ENCODE measurements at regions not wholly inside any gene's neighbourhood (a gene's known extent, or its start where the extent isn't known, plus 50 kb on each side); places are given as distances from the start of the nearest gene placed in this dataset.

DNA sequence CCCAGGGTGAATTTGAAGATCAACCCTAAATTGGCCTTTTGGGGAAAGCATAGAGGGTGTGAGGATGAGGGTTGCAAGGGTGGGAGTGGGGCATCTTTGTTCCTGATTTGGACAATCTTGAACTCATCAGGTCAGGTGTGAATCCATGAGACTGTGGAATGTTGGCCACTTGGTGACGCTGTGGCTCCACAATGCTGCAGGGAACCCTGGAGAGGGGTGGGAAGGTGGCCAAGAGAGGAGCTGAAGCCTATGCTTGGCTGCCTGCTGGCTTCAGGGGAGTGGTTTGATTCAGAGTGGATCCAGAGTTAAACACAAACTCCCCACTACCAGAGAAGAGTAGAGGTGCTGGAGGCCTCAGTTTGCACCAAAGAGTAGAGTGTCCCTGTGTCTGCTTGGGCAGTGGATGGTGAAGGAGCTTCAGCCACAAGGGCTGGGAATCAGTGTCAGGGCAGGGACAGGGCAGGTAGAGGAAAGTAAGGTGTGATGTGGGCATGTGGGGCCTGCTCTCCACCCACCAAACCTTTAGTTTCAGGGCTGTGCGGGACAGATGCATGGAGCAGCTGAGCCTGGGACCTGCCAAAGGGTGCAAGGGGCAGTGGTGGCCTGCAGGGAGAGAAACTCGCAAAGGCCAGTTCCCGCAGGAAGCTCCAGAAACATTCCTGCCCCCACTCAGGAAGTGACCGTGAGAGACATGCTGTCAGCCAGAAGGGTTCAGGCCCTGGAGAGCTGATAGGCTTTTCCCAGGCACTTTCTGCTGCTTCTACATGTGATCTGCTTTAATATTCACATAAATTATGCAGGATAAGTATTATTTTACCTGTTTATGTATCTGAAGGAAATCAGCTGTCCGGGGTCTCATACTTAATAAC, 81.0 kb upstream of the PRSS58 start:
- no peak overlapping the region for H3K4me3 Mint-ChIP-seq
- ChIA-PET POLR2A (interaction anchor here (0.7 kb wide), 1 partner anchor 469 kb away, joined by 3 read pairs; no protein-coding TSS in a partner anchor), CTCF (interaction anchor here (0.7 to 1.9 kb wide), 5 partner anchors 14 to 685 kb away, joined by 3 to 8 read pairs (median 4); no protein-coding TSS in a partner anchor)
- no peak for DNase-seq
- no peaks in the 10 kb centered on the region for H3K36me3 Mint-ChIP-seq (ENCODE audit: low read depth)
- peaks cover 6% of the 10 kb centered on the region for H3K27me3 Mint-ChIP-seq
- H3K9me3 Mint-ChIP-seq = no peaks in the 10 kb centered on the region
- peak overlapping the region; percentile 5 for H3K27ac Mint-ChIP-seq
- H3K4me1 Mint-ChIP-seq = peaks cover 7% of the 10 kb centered on the region

DNA sequence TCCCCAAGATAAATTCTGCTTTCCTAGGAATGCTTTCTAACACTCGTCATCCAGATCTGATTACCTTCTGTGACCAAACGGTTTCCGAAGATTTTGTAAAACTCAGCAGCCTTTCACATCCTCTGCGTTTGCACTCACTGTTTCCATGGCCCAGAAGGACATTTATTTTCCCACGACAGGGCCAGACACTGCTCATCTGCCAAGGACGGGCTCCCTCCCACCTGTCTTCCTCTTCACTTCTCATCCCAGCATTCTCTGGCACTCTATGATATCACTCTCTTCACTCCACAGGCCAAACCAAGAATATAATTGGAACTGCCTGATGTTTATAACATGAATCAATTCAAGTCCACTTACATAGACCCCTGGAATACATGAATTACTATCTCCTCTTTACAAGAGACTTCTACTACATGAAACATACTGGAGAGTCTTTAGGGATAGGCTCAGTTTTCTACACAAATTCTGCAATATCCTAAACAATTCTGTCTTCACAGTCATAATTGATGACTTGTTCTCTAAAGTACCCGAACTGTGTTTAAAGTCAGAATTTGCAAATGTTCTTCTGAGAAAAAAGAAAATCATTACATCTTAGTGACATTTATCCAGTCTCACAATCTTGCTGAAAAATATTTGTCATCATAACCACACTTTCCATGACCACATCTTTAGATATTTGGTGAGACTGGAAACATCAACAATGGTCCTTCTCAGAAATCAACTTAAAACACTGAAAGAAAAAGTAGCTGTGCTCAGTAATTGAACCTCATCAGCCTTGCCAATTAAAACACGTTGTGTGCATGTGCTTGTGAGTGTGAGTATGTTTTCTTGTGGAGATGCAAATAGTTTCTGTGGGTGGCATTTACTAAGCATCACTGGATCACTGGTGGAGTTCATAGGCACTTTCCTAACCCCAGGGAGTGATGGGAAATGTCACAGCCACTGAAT, 79.5 kb upstream of the PRSS58 start:
- H3K9me3 Mint-ChIP-seq = no peaks in the 10 kb centered on the region
- peaks cover 7% of the 10 kb centered on the region for H3K4me1 Mint-ChIP-seq
- H3K27me3 Mint-ChIP-seq = peaks cover 12% of the 10 kb centered on the region
- no peak for DNase-seq
- ChIA-PET CTCF (interaction anchor here (1.6 to 1.9 kb wide), 2 partner anchors 13 to 474 kb away, joined by 7 to 8 read pairs; no protein-coding TSS in a partner anchor), POLR2A (no interaction called here)
- no peaks in the 10 kb centered on the region for H3K36me3 Mint-ChIP-seq (ENCODE audit: low read depth)
- H3K27ac Mint-ChIP-seq = peak overlapping the region; percentile 38
- H3K4me3 Mint-ChIP-seq = no peak overlapping the region

DNA sequence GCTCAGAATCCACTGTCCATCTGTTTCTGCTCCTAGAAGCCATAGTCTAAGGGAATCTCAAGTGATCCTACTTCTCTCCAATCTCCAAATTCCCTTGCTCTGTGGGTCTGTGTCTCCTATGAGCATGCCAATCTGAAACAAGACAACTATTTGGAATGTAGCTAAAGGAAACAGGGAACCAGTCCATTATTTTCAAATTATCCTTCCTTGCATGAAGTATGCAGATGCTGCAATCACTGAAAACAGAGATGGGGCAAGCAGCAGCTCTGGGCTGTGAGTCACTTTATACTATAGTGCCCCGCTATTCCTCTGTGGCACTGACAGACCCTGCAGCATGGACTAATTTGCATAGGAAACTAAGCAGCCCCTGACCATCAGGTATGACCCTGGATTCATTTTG, 76.9 kb upstream of the PRSS58 start:
- Mint-ChIP-seq H3K27ac (no peak overlapping the region), H3K4me3 (no peak overlapping the region), H3K4me1 (peaks cover 7% of the 10 kb centered on the region), H3K27me3 (peaks cover 15% of the 10 kb centered on the region), H3K36me3 (ENCODE audit: low read depth) (no peaks in the 10 kb centered on the region), H3K9me3 (no peaks in the 10 kb centered on the region)
- ChIA-PET CTCF (interaction anchor here (2.0 kb wide), 1 partner anchor 12 kb away, joined by 5 read pairs; no protein-coding TSS in a partner anchor), POLR2A (no interaction called here)
- DNase-seq = no peak

DNA sequence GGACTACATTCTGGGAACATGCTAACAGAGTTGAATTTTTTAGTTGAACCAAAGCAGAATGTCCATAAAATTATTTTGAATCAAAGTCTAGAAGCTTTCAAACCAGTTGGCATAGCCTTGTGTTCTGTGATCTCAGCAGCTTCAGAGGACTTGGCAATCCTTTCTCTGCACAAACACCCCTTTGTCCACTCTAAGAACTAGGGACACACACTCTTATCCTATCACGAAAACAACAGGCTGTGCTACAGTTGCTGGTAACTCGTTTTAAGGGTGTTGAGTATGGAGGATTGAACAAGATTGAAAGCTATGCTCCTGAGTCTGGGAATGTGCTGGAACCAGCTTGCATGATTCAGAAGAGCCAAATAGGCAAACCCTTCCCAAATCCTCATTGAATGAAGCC, 76.4 kb upstream of the PRSS58 start:
- Mint-ChIP-seq H3K36me3 (ENCODE audit: low read depth) (no peaks in the 10 kb centered on the region), H3K4me3 (no peak overlapping the region), H3K4me1 (peaks cover 7% of the 10 kb centered on the region), H3K9me3 (no peaks in the 10 kb centered on the region), H3K27me3 (peaks cover 17% of the 10 kb centered on the region), H3K27ac (no peak overlapping the region)
- POLR2A ChIA-PET = no interaction called here
- CTCF ChIA-PET = interaction anchor here (1.2 to 2.0 kb wide), 2 partner anchors 10 to 11 kb away, joined by 3 to 5 read pairs; no protein-coding TSS in a partner anchor
- DNase-seq = no peak

DNA sequence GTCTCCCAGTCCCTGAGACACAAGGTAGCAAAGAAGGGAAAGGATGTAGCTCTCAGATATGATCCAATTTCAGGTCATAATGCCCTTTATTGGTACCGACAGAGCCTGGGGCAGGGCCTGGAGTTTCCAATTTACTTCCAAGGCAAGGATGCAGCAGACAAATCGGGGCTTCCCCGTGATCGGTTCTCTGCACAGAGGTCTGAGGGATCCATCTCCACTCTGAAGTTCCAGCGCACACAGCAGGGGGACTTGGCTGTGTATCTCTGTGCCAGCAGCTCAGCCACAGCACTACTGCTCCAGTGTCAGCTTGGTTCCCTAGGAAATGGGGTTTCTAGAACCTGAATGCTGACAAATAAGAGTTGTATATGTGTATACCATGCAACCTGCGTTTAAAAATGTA, 74.6 kb upstream of the PRSS58 start:
- DNase-seq = no peak
- Mint-ChIP-seq H3K4me1 (peaks cover 6% of the 10 kb centered on the region), H3K27me3 (peaks cover 21% of the 10 kb centered on the region), H3K27ac (no peak overlapping the region), H3K4me3 (no peak overlapping the region), H3K9me3 (no peaks in the 10 kb centered on the region), H3K36me3 (ENCODE audit: low read depth) (no peaks in the 10 kb centered on the region)
- ChIA-PET POLR2A (no interaction called here), CTCF (interaction anchor here (0.7 to 2.0 kb wide), 2 partner anchors 9 to 30 kb away, joined by 3 to 5 read pairs; no protein-coding TSS in a partner anchor)

DNA sequence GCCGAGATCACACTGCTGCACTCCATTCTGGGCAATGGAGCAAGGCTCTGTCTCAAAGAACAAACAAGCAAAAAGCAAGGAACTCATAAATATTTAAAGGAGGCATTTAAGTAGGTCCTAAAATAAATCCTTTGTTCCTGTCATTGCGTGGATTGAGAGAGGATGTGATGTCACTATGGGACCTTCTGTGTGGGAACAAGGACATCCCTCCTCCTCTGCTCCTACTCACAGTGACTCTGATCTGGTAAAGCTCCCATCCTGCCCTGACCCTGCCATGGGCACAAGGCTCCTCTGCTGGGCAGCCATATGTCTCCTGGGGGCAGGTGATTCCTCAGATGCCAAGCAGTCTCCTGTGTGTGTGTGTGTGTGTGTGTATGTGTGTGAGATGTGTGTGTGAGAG, 74.1 kb upstream of the PRSS58 start:
- ChIA-PET POLR2A (no interaction called here), CTCF (no interaction called here)
- Mint-ChIP-seq H3K4me1 (peaks cover 2% of the 10 kb centered on the region), H3K4me3 (no peak overlapping the region), H3K36me3 (ENCODE audit: low read depth) (no peaks in the 10 kb centered on the region), H3K9me3 (no peaks in the 10 kb centered on the region), H3K27me3 (peaks cover 18% of the 10 kb centered on the region), H3K27ac (no peak overlapping the region)
- no peak for DNase-seq

DNA sequence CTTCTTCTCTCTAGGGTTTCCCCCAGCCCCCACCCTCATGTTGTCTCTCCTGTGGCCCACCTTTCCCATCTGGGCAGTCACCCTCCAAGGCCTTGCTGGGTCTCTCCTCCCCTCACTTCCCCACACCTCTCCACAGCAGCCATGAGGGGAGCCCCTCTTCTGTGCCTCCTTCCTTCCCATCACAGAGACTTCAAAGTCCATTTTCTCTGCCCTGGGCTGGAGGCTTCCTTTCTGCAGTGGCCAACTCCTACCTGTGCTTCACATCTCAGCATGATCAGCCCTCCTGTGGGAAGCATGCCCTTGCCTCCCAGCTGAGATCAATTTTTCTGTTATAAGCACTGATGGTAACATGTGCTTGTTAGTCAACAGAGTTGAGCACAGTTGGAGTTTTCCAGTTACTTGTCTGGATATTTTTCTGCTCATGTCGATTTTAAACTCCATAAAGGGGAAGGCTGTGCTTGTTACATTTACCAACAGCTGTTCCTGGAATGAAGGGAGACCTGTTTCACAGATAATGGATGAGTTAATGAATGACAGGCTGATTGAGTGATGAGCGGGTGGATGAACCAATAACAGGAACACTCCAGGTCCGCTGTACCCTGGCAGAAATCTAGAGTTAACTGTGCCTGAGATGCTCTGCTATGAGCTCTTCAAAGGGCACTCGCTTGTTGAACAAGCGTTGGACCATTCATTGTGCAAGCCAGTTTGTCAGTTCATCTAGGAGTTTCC, 71.4 kb upstream of the PRSS58 start:
- no peak for DNase-seq
- Mint-ChIP-seq H3K27me3 (peaks cover 21% of the 10 kb centered on the region), H3K36me3 (ENCODE audit: low read depth) (no peaks in the 10 kb centered on the region), H3K27ac (peak overlapping the region; percentile 14), H3K9me3 (no peaks in the 10 kb centered on the region), H3K4me1 (peaks cover 8% of the 10 kb centered on the region), H3K4me3 (no peak overlapping the region)
- ChIA-PET POLR2A (no interaction called here), CTCF (interaction anchor here (1.1 kb wide), 1 partner anchor 482 kb away, joined by 3 read pairs; no protein-coding TSS in a partner anchor)

DNA sequence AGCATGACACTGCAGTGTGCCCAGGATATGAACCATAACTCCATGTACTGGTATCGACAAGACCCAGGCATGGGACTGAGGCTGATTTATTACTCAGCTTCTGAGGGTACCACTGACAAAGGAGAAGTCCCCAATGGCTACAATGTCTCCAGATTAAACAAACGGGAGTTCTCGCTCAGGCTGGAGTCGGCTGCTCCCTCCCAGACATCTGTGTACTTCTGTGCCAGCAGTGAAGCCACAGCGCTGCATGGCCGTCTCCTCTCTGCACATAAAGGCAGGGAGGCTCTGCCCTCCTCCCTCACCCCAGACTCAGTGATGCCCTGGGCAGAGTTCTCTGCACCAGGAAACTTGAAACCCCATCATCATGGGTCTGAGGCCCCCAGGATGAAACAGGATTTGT, 70.7 kb upstream of the PRSS58 start:
- H3K27me3 Mint-ChIP-seq = peaks cover 21% of the 10 kb centered on the region
- CTCF ChIA-PET = interaction anchor here (1.1 kb wide), 1 partner anchor 482 kb away, joined by 3 read pairs; no protein-coding TSS in a partner anchor
- no peak for DNase-seq
- no peaks in the 10 kb centered on the region for H3K36me3 Mint-ChIP-seq (ENCODE audit: low read depth)
- no peak overlapping the region for H3K27ac Mint-ChIP-seq
- POLR2A ChIA-PET = interaction anchor here (3.7 kb wide), 1 partner anchor 470 kb away, joined by 21 read pairs; no protein-coding TSS in a partner anchor
- no peaks in the 10 kb centered on the region for H3K9me3 Mint-ChIP-seq
- no peak overlapping the region for H3K4me3 Mint-ChIP-seq
- peaks cover 13% of the 10 kb centered on the region for H3K4me1 Mint-ChIP-seq

DNA sequence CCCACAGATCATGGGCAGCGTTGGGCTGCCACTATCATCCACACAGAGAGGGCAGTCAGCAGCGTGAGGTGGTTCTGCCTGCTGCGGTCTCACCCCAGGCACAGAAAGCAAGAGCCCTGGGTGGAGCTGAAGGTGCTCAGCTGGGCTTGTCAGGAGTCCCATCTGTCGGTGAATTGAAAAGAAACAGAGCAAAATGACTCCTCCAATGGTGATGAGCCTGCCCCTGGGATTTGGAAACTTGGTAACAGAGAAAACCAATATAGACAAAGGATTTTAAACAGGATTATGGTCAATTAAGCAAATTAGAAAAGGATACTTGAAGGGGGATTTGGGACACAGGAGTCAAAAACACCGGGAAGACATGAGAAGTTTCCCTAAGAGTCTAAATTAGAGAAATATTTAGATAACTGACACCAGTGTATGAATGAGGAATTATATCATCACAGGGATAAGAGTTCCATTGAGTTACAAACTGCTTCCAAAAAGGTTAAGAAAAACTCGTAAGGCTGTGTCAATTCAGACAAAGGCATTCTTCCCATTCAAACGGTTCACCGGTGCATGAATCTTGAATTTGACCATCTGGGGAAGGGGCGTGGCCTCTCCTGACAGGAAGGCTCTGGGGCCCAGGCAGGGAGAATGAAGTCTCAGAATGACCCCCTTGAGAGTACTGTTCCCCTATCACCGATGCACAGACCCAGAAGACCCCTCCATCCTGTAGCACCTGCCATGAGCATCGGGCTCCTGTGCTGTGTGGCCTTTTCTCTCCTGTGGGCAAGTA, 70.0 kb upstream of the PRSS58 start:
- H3K4me3 Mint-ChIP-seq = peak overlapping the region; percentile 14
- POLR2A ChIA-PET = interaction anchor here (3.7 kb wide), 1 partner anchor 471 kb away, joined by 21 read pairs; no protein-coding TSS in a partner anchor
- H3K9me3 Mint-ChIP-seq = no peaks in the 10 kb centered on the region
- CTCF ChIA-PET = interaction anchor here (0.6 to 1.1 kb wide), 2 partner anchors 460 to 483 kb away, joined by 3 to 4 read pairs; no protein-coding TSS in a partner anchor
- H3K4me1 Mint-ChIP-seq = peaks cover 14% of the 10 kb centered on the region
- H3K27me3 Mint-ChIP-seq = peaks cover 18% of the 10 kb centered on the region
- H3K36me3 Mint-ChIP-seq (ENCODE audit: low read depth) = no peaks in the 10 kb centered on the region
- peak overlapping the region; percentile 62 for H3K27ac Mint-ChIP-seq
- no peak for DNase-seq

DNA sequence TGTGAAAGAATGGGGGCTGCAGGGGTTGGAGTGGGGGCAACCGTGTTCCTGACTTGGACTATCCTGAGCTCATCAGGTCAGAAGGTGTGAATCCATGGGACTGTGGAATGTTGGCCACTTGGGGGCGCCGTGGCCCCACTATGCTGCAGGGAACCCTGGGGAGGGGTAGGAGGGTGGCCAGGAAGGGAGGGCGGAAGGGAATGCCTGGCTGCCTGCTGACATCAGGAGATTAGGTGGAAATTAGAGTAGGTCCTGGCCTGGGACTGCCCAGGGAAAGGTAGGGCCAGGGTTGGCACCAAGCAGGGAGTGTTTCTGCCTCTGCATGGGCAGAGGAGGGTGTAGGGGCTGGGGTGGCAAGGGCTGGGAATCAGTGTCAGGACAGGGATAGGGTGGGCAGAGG, 65.8 kb upstream of the PRSS58 start:
- Mint-ChIP-seq H3K36me3 (ENCODE audit: low read depth) (no peaks in the 10 kb centered on the region), H3K27me3 (peaks cover 10% of the 10 kb centered on the region), H3K4me1 (peaks cover 19% of the 10 kb centered on the region), H3K27ac (no peak overlapping the region), H3K4me3 (no peak overlapping the region), H3K9me3 (no peaks in the 10 kb centered on the region)
- CTCF ChIA-PET = interaction anchor here (0.6 to 2.6 kb wide), 14 partner anchors 10 to 682 kb away, joined by 3 to 14 read pairs (median 4); partner anchors contain the start of gene EPHB6
- DNase-seq = peak; percentile 48
- POLR2A ChIA-PET = no interaction called here

DNA sequence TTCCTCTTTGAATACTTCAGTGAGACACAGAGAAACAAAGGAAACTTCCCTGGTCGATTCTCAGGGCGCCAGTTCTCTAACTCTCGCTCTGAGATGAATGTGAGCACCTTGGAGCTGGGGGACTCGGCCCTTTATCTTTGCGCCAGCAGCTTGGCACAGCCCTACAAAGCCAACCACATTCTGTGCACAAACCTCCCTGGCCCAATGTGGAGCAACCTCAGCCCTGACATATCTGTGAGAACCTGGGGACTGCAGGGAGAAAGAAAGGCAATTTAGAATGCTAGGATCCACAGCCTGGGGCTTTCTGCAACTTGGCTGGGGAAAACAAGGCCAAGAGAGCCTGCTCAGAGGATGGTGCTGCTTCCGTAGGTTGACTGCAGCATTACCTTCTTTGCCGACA, 63.5 kb upstream of the PRSS58 start:
- ChIA-PET CTCF (interaction anchor here (4.3 to 4.4 kb wide), 2 partner anchors 17 to 489 kb away, joined by 27 to 37 read pairs; no protein-coding TSS in a partner anchor), POLR2A (interaction anchor here (2.1 to 2.8 kb wide), 3 partner anchors 477 to 489 kb away, joined by 10 to 45 read pairs (median 13); no protein-coding TSS in a partner anchor)
- H3K27ac Mint-ChIP-seq = peak overlapping the region; percentile 36
- DNase-seq = no peak
- H3K9me3 Mint-ChIP-seq = no peaks in the 10 kb centered on the region
- H3K27me3 Mint-ChIP-seq = peaks cover 9% of the 10 kb centered on the region
- no peaks in the 10 kb centered on the region for H3K36me3 Mint-ChIP-seq (ENCODE audit: low read depth)
- H3K4me3 Mint-ChIP-seq = peak overlapping the region; percentile 19
- peaks cover 14% of the 10 kb centered on the region for H3K4me1 Mint-ChIP-seq

All from activated CD4-positive, alpha-beta memory T cell treated with anti-CD3 and anti-CD28 coated beads, Interleukin-2, amount 10 ng/mL, durations not matched to agents 7 days and 5 days (primary cell).